GM23338 (cell line): ENCODE measurements at regions not wholly inside any gene's neighbourhood (a gene's known extent, or its start where the extent isn't known, plus 50 kb on each side); places are given as distances from the start of the nearest gene placed in this dataset.

Experiments used
- CREB1 ChIP-seq: fragments of 250-450 bp; sonication (Bioruptor Pico); IDR thresholded peaks from 2 replicates; pipeline ENCODE4 v1.5.0; 2020; ENCODE audit warnings: low read depth, mild to moderate bottlenecking, moderate library complexity
- EZH2 ChIP-seq: fragments of 200-600 bp; sonication (generic); IDR thresholded peaks from one replicate; pipeline ENCODE4 v1.8.0; 2017; ENCODE audit warnings: antibody characterized with exemption, mild to moderate bottlenecking, low read depth; ENCODE audit not compliant: unreplicated experiment
- EZH2phosphoT487 ChIP-seq: fragments of 200-600 bp; sonication (generic); IDR thresholded peaks from one replicate; pipeline ENCODE4 v1.8.1; 2018; ENCODE audit warnings: antibody characterized with exemption; ENCODE audit not compliant: unreplicated experiment
- JUNB ChIP-seq: IDR thresholded peaks from one replicate; pipeline ENCODE4 v1.6.1; 2016; ENCODE audit warnings: antibody characterized with exemption; ENCODE audit not compliant: unreplicated experiment
- NANOG ChIP-seq: IDR thresholded peaks from 2 replicates; pipeline ENCODE4 v1.6.1; 2016; ENCODE audit warnings: antibody characterized with exemption, borderline replicate concordance
- POLR2AphosphoS5 ChIP-seq: IDR thresholded peaks from 2 replicates; pipeline ENCODE4 v1.6.1; 2016; ENCODE audit warnings: antibody characterized with exemption, low read depth
- STAT1 ChIP-seq: IDR thresholded peaks from one replicate; pipeline ENCODE4 v1.6.1; 2016; ENCODE audit warnings: antibody characterized with exemption; ENCODE audit not compliant: unreplicated experiment
- ZNF331 ChIP-seq: fragments of 250-450 bp; sonication (Bioruptor Pico); IDR thresholded peaks from 2 replicates; pipeline ENCODE4 v1.5.0; 2020; ENCODE audit warnings: low read depth, mild to moderate bottlenecking, moderate library complexity
- TF ChIP-seq, protein P1 (sequence below), 2 experiments: fragments of 200-600 bp in 1 of 2; sonication (generic) in 1 of 2; conservative IDR thresholded peaks; 2 replicates each; pipeline versions ENCODE4 v1.5.1 to v1.6.1; 2016 to 2017; ENCODE audit warnings: antibody characterized with exemption in 2 of 2, low read depth in 2 of 2, mild to moderate bottlenecking in 2 of 2, moderate library complexity in 1 of 2
- TF ChIP-seq, protein P2 (sequence below): IDR thresholded peaks from one replicate; pipeline ENCODE4 v1.6.1; 2018; ENCODE audit warnings: antibody characterized with exemption; ENCODE audit not compliant: unreplicated experiment
- TF ChIP-seq, protein P3 (sequence below): IDR thresholded peaks from 2 replicates; pipeline ENCODE4 v1.6.1; 2016; ENCODE audit warnings: antibody characterized with exemption
- TF ChIP-seq, protein P4 (sequence below): fragments of 250-450 bp; sonication (Bioruptor Pico); IDR thresholded peaks from 2 replicates; pipeline ENCODE4 v1.5.0; 2020; ENCODE audit warnings: mild to moderate bottlenecking, moderate library complexity

DNA sequence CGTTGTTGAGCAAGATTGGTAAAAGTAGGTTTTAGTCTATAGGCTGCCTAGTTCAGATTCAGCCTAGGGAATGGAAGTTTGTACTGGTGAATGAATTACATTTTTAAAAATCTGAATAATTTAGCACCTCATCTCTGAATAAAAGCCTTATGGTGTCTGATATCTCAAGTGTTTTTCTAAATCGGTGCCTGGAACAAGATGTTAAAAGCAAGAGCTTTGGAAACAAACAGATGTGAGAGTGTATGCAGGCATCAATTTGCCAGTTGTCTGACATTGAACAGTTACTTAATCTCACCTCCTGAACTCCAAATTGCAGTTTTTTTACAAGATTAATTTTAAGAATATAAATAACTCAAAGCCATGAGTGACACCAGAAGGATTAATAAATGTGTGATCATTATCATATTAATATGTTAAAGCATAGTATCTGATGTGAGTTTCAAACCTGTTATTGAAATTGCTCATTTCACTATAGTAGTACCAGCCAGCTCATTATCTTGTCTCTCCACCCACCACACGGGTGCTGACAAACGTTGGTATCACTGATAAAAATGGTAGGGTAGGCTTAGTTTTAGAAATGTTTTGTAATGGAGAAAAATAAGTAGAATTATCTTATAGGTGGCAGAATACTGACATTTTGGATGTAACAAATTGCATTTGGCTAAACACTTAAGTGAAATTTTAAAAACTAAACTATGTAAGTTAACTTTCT is 157.3 kb downstream of the FAM83B start:
- TF ChIP-seq, protein P1, sequence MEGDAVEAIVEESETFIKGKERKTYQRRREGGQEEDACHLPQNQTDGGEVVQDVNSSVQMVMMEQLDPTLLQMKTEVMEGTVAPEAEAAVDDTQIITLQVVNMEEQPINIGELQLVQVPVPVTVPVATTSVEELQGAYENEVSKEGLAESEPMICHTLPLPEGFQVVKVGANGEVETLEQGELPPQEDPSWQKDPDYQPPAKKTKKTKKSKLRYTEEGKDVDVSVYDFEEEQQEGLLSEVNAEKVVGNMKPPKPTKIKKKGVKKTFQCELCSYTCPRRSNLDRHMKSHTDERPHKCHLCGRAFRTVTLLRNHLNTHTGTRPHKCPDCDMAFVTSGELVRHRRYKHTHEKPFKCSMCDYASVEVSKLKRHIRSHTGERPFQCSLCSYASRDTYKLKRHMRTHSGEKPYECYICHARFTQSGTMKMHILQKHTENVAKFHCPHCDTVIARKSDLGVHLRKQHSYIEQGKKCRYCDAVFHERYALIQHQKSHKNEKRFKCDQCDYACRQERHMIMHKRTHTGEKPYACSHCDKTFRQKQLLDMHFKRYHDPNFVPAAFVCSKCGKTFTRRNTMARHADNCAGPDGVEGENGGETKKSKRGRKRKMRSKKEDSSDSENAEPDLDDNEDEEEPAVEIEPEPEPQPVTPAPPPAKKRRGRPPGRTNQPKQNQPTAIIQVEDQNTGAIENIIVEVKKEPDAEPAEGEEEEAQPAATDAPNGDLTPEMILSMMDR (conservative IDR thresholded peaks at IDR 0.05; ENCODE audit: low read depth in 2 of 2): no peak
- TF ChIP-seq, protein P2, sequence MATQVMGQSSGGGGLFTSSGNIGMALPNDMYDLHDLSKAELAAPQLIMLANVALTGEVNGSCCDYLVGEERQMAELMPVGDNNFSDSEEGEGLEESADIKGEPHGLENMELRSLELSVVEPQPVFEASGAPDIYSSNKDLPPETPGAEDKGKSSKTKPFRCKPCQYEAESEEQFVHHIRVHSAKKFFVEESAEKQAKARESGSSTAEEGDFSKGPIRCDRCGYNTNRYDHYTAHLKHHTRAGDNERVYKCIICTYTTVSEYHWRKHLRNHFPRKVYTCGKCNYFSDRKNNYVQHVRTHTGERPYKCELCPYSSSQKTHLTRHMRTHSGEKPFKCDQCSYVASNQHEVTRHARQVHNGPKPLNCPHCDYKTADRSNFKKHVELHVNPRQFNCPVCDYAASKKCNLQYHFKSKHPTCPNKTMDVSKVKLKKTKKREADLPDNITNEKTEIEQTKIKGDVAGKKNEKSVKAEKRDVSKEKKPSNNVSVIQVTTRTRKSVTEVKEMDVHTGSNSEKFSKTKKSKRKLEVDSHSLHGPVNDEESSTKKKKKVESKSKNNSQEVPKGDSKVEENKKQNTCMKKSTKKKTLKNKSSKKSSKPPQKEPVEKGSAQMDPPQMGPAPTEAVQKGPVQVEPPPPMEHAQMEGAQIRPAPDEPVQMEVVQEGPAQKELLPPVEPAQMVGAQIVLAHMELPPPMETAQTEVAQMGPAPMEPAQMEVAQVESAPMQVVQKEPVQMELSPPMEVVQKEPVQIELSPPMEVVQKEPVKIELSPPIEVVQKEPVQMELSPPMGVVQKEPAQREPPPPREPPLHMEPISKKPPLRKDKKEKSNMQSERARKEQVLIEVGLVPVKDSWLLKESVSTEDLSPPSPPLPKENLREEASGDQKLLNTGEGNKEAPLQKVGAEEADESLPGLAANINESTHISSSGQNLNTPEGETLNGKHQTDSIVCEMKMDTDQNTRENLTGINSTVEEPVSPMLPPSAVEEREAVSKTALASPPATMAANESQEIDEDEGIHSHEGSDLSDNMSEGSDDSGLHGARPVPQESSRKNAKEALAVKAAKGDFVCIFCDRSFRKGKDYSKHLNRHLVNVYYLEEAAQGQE: no peak
- TF ChIP-seq EZH2 (no peak), POLR2AphosphoS5 (no peak), CREB1 (CRISPR knock-in tag) (no peak), STAT1 (no peak), EZH2phosphoT487 (no peak), ZNF331 (CRISPR knock-in tag) (no peak), JUNB (no peak), NANOG (no peak)
- TF ChIP-seq, protein P3, sequence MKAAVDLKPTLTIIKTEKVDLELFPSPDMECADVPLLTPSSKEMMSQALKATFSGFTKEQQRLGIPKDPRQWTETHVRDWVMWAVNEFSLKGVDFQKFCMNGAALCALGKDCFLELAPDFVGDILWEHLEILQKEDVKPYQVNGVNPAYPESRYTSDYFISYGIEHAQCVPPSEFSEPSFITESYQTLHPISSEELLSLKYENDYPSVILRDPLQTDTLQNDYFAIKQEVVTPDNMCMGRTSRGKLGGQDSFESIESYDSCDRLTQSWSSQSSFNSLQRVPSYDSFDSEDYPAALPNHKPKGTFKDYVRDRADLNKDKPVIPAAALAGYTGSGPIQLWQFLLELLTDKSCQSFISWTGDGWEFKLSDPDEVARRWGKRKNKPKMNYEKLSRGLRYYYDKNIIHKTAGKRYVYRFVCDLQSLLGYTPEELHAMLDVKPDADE: no peak
- TF ChIP-seq, protein P4, sequence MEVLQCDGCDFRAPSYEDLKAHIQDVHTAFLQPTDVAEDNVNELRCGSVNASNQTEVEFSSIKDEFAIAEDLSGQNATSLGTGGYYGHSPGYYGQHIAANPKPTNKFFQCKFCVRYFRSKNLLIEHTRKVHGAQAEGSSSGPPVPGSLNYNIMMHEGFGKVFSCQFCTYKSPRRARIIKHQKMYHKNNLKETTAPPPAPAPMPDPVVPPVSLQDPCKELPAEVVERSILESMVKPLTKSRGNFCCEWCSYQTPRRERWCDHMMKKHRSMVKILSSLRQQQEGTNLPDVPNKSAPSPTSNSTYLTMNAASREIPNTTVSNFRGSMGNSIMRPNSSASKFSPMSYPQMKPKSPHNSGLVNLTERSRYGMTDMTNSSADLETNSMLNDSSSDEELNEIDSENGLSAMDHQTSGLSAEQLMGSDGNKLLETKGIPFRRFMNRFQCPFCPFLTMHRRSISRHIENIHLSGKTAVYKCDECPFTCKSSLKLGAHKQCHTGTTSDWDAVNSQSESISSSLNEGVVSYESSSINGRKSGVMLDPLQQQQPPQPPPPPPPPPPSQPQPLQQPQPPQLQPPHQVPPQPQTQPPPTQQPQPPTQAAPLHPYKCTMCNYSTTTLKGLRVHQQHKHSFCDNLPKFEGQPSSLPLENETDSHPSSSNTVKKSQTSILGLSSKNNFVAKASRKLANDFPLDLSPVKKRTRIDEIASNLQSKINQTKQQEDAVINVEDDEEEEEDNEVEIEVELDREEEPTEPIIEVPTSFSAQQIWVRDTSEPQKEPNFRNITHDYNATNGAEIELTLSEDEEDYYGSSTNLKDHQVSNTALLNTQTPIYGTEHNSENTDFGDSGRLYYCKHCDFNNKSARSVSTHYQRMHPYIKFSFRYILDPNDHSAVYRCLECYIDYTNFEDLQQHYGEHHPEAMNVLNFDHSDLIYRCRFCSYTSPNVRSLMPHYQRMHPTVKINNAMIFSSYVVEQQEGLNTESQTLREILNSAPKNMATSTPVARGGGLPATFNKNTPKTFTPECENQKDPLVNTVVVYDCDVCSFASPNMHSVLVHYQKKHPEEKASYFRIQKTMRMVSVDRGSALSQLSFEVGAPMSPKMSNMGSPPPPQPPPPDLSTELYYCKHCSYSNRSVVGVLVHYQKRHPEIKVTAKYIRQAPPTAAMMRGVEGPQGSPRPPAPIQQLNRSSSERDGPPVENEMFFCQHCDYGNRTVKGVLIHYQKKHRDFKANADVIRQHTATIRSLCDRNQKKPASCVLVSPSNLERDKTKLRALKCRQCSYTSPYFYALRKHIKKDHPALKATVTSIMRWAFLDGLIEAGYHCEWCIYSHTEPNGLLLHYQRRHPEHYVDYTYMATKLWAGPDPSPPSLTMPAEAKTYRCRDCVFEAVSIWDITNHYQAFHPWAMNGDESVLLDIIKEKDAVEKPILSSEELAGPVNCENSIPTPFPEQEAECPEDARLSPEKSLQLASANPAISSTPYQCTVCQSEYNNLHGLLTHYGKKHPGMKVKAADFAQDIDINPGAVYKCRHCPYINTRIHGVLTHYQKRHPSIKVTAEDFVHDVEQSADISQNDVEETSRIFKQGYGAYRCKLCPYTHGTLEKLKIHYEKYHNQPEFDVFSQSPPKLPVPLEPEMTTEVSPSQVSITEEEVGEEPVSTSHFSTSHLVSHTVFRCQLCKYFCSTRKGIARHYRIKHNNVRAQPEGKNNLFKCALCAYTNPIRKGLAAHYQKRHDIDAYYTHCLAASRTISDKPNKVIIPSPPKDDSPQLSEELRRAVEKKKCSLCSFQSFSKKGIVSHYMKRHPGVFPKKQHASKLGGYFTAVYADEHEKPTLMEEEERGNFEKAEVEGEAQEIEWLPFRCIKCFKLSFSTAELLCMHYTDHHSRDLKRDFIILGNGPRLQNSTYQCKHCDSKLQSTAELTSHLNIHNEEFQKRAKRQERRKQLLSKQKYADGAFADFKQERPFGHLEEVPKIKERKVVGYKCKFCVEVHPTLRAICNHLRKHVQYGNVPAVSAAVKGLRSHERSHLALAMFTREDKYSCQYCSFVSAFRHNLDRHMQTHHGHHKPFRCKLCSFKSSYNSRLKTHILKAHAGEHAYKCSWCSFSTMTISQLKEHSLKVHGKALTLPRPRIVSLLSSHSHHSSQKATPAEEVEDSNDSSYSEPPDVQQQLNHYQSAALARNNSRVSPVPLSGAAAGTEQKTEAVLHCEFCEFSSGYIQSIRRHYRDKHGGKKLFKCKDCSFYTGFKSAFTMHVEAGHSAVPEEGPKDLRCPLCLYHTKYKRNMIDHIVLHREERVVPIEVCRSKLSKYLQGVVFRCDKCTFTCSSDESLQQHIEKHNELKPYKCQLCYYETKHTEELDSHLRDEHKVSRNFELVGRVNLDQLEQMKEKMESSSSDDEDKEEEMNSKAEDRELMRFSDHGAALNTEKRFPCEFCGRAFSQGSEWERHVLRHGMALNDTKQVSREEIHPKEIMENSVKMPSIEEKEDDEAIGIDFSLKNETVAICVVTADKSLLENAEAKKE (CRISPR knock-in tag): no peak
